K562 (cell line): ENCODE measurements at regions not wholly inside any gene's neighbourhood (a gene's known extent, or its start where the extent isn't known, plus 50 kb on each side); places are given as distances from the start of the nearest gene placed in this dataset.

ENCODE experiments used
- ATAC-seq: fragments of 200-7000 bp; cut with Tn5 transposase; 3 replicates; pipeline ENCODE4 v1.9.1; 2020; ENCODE audit warnings: moderate library complexity
- BruUV-seq: library from RNA; stranded (reverse); fragments of 400-500 nt; replicated peaks from 2 replicates; lab custom pipeline; 2021; lab: Mats Ljungman, UMichigan
- CTCF ChIA-PET: fragments of 300-600 bp; formaldehyde crosslinking; extraction: SDS; loops from one replicate; lab custom pipeline; 2021; ENCODE audit warnings: low intra/inter-chr PET ratio; lab: Yijun Ruan, JAX
- POLR2A ChIA-PET: fragments of 300-600, 350-650 bp; sonication (Branson Sonifier 250); formaldehyde crosslinking; extraction: SDS; loops from one replicate; lab custom pipeline; 2021; ENCODE audit warnings: antibody characterized with exemption, inconsistent platforms; lab: Yijun Ruan, JAX
- DNase-seq, 4 experiments: peaks; one replicate each; pipeline versions ENCODE4 v3.0.0 to v3.0.0-alpha.2; 2011 to 2018; ENCODE audit warnings: low spot score in 3 of 4, mixed read lengths in 3 of 4; ENCODE audit errors: extremely low read depth in 1 of 4
- FAIRE-seq: peaks from 2 replicates; lab custom pipeline; 2011; peaks lifted over from hg19 to GRCh38; lab: Jason Lieb, UNC
- H2AFZ ChIP-seq: 2 replicates; pipeline ENCODE4 v1.6.0; 2011; ENCODE audit warnings: low read depth, low read length, control low read depth, inconsistent platforms
- H3K27ac ChIP-seq: fragments of 200-600 bp; 3 replicates; pipeline ENCODE4 v1.8.0; 2011; ENCODE audit warnings: low read depth, mild to moderate bottlenecking, control low read depth, inconsistent platforms, low read length, moderate library complexity, mixed read lengths; ENCODE audit errors: extremely low read depth
- H3K27me3 ChIP-seq, 2 experiments: fragments of 300-600 bp in 1 of 2; 2 replicates in 1 of 2; 3 replicates in 1 of 2; pipeline versions ENCODE4 v1.6.0 to v1.8.0; 2011; ENCODE audit warnings: inconsistent platforms in 2 of 2, low read length in 2 of 2, mild to moderate bottlenecking in 1 of 2, mixed read lengths in 1 of 2, moderate library complexity in 1 of 2; ENCODE audit not compliant: control insufficient read depth in 2 of 2, insufficient read depth in 2 of 2
- H3K36me3 ChIP-seq: fragments of 300-600 bp; 3 replicates; pipeline ENCODE4 v1.8.0; 2011; ENCODE audit warnings: mild to moderate bottlenecking, low read length, inconsistent platforms; ENCODE audit not compliant: control insufficient read depth, insufficient read depth
- H3K4me1 ChIP-seq, 2 experiments: fragments of 200-600 bp in 1 of 2; replicated peaks in 1 of 2; 2 replicates in 1 of 2; 3 replicates in 1 of 2; pipeline versions ENCODE4 v1.5.1 to v1.8.0; 2011; ENCODE audit warnings: inconsistent platforms in 2 of 2, low read length in 2 of 2, mild to moderate bottlenecking in 1 of 2, mixed read lengths in 1 of 2, moderate library complexity in 1 of 2; ENCODE audit not compliant: control insufficient read depth in 2 of 2, insufficient read depth in 2 of 2
- H3K4me2 ChIP-seq: 2 replicates; pipeline ENCODE4 v1.6.1; 2011; ENCODE audit warnings: low read length, control low read depth, inconsistent platforms, mixed read lengths; ENCODE audit not compliant: insufficient read depth
- H3K4me3 ChIP-seq: fragments of 200-600 bp; sonication (generic), shearing (Covaris generic); 2 replicates; pipeline ENCODE4 v1.5.1; 2016; ENCODE audit warnings: control low read depth, inconsistent platforms
- H3K79me2 ChIP-seq: fragments of 200-600 bp; 3 replicates; pipeline ENCODE4 v1.8.0; 2011; ENCODE audit warnings: low read length, inconsistent platforms; ENCODE audit not compliant: control insufficient read depth, insufficient read depth
- H3K9ac ChIP-seq, 2 experiments: 2 replicates each; pipeline versions ENCODE4 v1.6.0 to v1.6.1; 2011; ENCODE audit warnings: low read depth in 2 of 2, low read length in 2 of 2, control low read depth in 1 of 2, inconsistent platforms in 1 of 2, mild to moderate bottlenecking in 1 of 2, mixed read lengths in 1 of 2; ENCODE audit not compliant: insufficient read depth in 1 of 2
- H3K9me1 ChIP-seq: one replicate; pipeline ENCODE4 v1.6.0; 2011; ENCODE audit warnings: inconsistent platforms, mild to moderate bottlenecking, low read length, moderate library complexity; ENCODE audit not compliant: control insufficient read depth, insufficient read depth
- H3K9me3 ChIP-seq: replicated peaks from 2 replicates; pipeline ENCODE4 v1.5.1; 2011; ENCODE audit warnings: low read depth, low read length, inconsistent platforms; ENCODE audit not compliant: control insufficient read depth, insufficient read depth
- H4K20me1 ChIP-seq: replicated peaks from 2 replicates; pipeline ENCODE4 v1.6.1; 2011; ENCODE audit warnings: low read length, inconsistent platforms, mixed read lengths; ENCODE audit not compliant: control insufficient read depth, insufficient read depth
- NR2C2 ChIP-seq, 2 experiments: fragments of 200-800 bp in 1 of 2; sonication (Bioruptor generic) in 1 of 2; sonication (generic) in 1 of 2; formaldehyde crosslinking in 1 of 2; IDR thresholded peaks; 2 replicates each; pipeline versions ENCODE4 v1.6.1 to v1.8.0; 2016 to 2022; ENCODE audit warnings: mild to moderate bottlenecking in 1 of 2, missing compliant biosample characterization in 1 of 2, missing genetic modification characterization in 1 of 2, missing genetic modification reagents in 1 of 2
- PATZ1 ChIP-seq: fragments of 250-450 bp; sonication (Bioruptor Pico); IDR thresholded peaks from 2 replicates; pipeline ENCODE4 v1.5.0; 2020; ENCODE audit warnings: mild to moderate bottlenecking, borderline replicate concordance
- RAD21 ChIP-seq, 2 experiments: fragments of 250-450 bp in 1 of 2; fragments of 450-650 bp in 1 of 2; sonication (Bioruptor Pico) in 1 of 2; formaldehyde crosslinking in 1 of 2; IDR thresholded peaks in 1 of 2; conservative IDR thresholded peaks in 1 of 2; 2 replicates each; pipeline versions ENCODE4 v1.4.0 to v1.8.0; 2020 to 2022; ENCODE audit warnings: mild to moderate bottlenecking in 2 of 2, moderate library complexity in 1 of 2
- SMARCA5 ChIP-seq: fragments of 450-650 bp; IDR thresholded peaks from 2 replicates; pipeline ENCODE4 v1.6.1; 2016
- ZNF780A ChIP-seq: fragments of 250-450 bp; sonication (Bioruptor Pico); IDR thresholded peaks from 2 replicates; pipeline ENCODE4 v1.5.0; 2021; ENCODE audit warnings: mild to moderate bottlenecking
- WGBS: fragments of 100-300 bp; shearing (Covaris generic); methylation state at CpG from one replicate; pipeline ENCODE4 v1.1.6; 2016; ENCODE audit warnings: low coverage, mixed read lengths; ENCODE audit not compliant: insufficient coverage; ENCODE audit errors: missing lambda C conversion rate; 5-methylcytosine and 5-hydroxymethylcytosine counted together
- in situ Hi-C: fragments of 300-500 bp; cut with MboI; formaldehyde crosslinking; loops from 4 replicates; pipeline ENCODE4 v1.15.0; 2018; ENCODE audit warnings: inconsistent platforms, mixed read lengths
- intact Hi-C: fragments of 100-400 bp; cut with micrococcal nuclease; formaldehyde crosslinking; loops from 2 replicates; pipeline ENCODE4 v1.14.2; 2022

- Histone ChIP-seq H3K4me2 (no peak overlapping the region), H3K4me3 (no peak overlapping the region), H3K27ac (no peak overlapping the region), H3K9ac (no peak overlapping the region), H4K20me1 (no peaks in the 10 kb centered on the region), H3K9me1 (no peaks in the 10 kb centered on the region), H3K79me2 (no peaks in the 10 kb centered on the region), H3K36me3 (no peaks in the 10 kb centered on the region), H3K9me3 (no peaks in the 10 kb centered on the region), H2AFZ (no peak overlapping the region), H3K4me1 (no peaks in the 10 kb centered on the region), H3K27me3 (no peaks in the 10 kb centered on the region)
- under 1% methylated on average over 5 of the region's 5 CpGs for WGBS
- ChIA-PET CTCF (no interaction called here), POLR2A (no interaction called here)
- DNase-seq (no peak), ATAC-seq (no peak), FAIRE-seq (no peak)
- in situ Hi-C loops = no loop called here
- no peak for TF ChIP-seq PATZ1 (CRISPR knock-in tag)
- TF ChIP-seq NR2C2 (CRISPR knock-in tag; IDR thresholded peaks at IDR 0.05) = no peak
- no peak for TF ChIP-seq NR2C2 (tag; IDR thresholded peaks at IDR 0.05)
- TF ChIP-seq SMARCA5 = no peak
- no peak for TF ChIP-seq RAD21 (CRISPR knock-in tag; conservative IDR thresholded peaks at IDR 0.05 in 1 of 2, IDR thresholded peaks at IDR 0.05 in 1 of 2)
- TF ChIP-seq ZNF780A = no peak
- BruUV-seq = no TSS peak
- intact Hi-C loops = no loop called here
Measured at GRCh38 chr6:22717915-22718314, 148.5 kb downstream of the HDGFL1 start.
